ENCODE measurements at regions not wholly inside any gene's neighbourhood (a gene's known extent, or its start where the extent isn't known, plus 50 kb on each side); places are given as distances from the start of the nearest gene placed in this dataset.

DNA sequence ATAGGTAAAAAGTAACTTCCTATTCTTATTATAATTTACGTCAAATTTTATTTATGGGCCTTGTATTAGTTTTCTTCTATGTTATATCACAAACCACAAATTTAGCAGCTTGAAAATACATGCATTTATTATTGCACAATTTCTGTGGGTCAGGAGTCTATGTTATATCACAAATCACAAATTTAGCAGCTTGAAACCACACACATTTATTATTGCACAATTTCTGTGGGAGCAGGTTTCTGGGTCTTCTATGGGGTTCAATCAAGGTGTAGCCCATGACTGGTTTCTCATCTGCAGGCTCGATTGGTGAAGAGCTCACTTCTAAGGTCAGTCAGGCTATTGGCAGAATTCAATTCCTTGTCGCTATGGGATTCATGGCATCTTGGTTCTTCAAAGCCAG, 332.7 kb upstream of the HAND2 start:
- TF ChIP-seq, protein P1, sequence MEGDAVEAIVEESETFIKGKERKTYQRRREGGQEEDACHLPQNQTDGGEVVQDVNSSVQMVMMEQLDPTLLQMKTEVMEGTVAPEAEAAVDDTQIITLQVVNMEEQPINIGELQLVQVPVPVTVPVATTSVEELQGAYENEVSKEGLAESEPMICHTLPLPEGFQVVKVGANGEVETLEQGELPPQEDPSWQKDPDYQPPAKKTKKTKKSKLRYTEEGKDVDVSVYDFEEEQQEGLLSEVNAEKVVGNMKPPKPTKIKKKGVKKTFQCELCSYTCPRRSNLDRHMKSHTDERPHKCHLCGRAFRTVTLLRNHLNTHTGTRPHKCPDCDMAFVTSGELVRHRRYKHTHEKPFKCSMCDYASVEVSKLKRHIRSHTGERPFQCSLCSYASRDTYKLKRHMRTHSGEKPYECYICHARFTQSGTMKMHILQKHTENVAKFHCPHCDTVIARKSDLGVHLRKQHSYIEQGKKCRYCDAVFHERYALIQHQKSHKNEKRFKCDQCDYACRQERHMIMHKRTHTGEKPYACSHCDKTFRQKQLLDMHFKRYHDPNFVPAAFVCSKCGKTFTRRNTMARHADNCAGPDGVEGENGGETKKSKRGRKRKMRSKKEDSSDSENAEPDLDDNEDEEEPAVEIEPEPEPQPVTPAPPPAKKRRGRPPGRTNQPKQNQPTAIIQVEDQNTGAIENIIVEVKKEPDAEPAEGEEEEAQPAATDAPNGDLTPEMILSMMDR (IDR thresholded peaks at IDR 0.05; ENCODE audit: borderline replicate concordance, insufficient read depth, low read depth, low read length) = no peak
- no peak overlapping the region for H3K4me3 ChIP-seq (ENCODE audit: low read depth, low read length)

DNA sequence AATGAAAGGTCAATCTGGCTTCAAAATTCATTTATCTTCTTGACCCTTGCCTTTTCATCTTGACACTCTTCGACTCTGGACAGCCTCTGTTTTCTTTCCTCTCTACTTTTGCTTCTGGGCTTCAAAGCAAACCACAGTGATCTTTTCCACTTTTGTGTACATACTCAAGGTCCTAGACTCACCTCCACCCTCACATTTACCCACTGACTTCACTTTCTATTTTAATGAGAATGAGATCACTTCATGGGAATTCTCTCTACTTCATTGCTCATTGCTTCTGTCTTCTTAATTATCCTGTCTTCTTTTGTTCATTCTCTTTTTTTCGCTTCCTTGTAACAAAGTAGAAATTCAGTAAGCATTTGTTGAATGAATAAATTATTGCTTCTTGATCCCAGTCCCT, 330.1 kb upstream of the HAND2 start:
- TF ChIP-seq, protein P1 (IDR thresholded peaks at IDR 0.05; ENCODE audit: borderline replicate concordance, insufficient read depth, low read depth, low read length) = no peak
- no peak overlapping the region for H3K4me3 ChIP-seq (ENCODE audit: low read depth, low read length)

DNA sequence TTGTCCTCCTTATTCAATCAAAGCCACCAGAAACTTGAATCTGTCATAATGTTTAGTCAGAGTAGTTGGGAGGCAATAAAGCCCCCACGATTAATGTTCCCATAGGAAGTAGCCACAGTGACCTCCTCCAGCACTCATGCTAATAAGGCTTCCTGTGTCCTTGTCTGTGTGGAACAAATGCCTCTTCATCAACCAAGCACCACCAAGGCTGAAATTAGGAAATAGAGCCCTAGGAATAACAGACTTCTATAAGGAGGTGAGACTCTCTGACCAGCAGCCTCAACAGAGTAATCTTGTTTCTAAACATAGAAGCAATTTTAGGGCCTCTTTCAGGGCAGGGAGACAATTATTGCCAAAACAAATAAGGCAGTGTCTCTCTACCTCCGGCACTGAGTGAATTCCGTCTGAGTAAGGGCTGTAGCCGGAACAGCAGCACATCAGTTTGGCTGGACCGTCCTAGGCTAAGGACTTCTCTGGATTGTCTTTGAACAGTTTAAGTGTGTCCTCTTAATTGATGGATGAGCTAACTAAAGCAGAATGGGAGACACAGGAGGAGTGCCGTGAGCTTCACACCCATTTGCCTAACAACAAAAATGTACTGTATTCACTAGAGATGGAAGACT, 329.2 kb upstream of the HAND2 start:
- H3K4me3 ChIP-seq (ENCODE audit: low read depth, low read length) = no peak overlapping the region
- TF ChIP-seq, protein P1 (IDR thresholded peaks at IDR 0.05; ENCODE audit: borderline replicate concordance, insufficient read depth, low read depth, low read length) = no peak

DNA sequence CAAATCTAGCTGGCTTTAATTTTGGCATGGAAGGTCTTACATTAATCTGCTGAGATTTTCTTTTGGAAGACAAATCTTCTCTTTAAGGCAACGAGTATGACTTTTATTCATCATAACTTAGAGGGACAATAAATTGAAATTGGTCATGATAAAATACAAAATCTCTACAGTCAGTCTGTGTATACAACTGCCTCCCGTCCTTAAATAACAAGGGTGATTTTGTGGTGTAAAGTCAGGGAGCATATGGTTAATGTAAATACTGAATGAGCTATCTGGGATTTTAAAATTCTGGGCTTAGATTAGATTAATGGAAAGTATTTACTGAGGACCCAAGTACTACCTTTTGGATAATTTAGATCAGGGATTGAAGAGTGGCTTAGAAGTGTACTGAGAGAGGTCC, 328.4 kb upstream of the HAND2 start:
- TF ChIP-seq, protein P1 (IDR thresholded peaks at IDR 0.05; ENCODE audit: borderline replicate concordance, insufficient read depth, low read depth, low read length) = no peak
- H3K4me3 ChIP-seq (ENCODE audit: low read depth, low read length) = no peak overlapping the region

DNA sequence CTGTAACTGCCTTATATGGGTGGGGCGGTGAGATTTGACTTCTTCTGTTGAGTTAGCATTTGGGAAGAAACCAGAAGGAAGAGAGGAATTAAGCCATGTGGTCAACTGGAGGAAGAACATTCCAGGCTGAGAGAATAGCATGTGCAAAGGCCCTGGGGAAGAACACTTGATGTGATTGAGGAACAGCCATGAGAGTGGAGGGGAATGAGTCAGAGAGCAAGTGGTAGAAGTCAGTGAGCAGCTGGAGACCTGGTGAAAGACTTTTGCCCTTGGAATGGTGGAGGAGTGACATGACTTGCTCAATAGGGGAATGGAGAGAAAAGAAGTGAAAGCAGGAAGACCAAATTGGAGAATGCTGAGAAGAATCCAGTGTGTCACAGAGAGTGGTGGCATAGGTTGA, 327.8 kb upstream of the HAND2 start:
- TF ChIP-seq, protein P1 (IDR thresholded peaks at IDR 0.05; ENCODE audit: borderline replicate concordance, insufficient read depth, low read depth, low read length) = no peak
- H3K4me3 ChIP-seq (ENCODE audit: low read depth, low read length) = no peak overlapping the region

DNA sequence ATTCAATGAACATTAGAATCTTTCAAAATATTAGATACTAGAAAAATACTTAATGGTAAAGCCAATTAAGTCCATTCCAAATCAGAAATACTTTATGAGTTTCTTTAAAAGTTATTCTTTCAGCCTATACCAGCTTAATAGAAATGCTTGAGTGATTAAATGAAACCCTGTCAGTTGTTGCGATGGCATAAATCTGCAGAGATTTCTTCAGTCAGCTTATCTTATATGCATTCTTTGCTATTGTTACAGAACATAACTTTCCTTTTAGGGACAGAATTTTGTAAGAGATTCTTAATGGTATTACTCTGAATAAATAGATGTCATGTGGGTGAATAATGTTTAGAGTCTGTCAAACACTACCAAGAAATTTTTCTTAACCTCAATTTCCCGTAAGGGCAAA, 325.0 kb upstream of the HAND2 start:
- no peak overlapping the region for H3K4me3 ChIP-seq (ENCODE audit: low read depth, low read length)
- TF ChIP-seq, protein P1 (IDR thresholded peaks at IDR 0.05; ENCODE audit: borderline replicate concordance, insufficient read depth, low read depth, low read length) = no peak

DNA sequence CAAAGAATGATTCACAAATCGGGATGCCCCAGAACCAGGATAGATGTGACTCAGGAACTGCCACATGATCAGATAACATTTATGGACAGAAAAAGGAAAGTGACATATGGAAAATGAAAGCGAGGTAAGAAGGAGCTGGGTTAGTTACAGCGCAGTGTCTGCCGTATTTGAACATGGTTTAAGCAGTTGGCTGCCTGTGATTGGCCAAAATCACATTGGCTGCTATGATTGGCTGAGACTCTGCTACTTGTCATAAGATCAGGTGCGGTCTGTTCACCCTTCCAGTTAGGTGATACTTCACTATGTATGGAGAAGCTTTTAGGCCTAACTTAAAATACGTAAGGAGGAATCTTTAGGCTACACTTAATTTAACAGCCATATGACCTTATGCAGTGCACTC, 322.7 kb upstream of the HAND2 start:
- TF ChIP-seq, protein P1 (IDR thresholded peaks at IDR 0.05; ENCODE audit: borderline replicate concordance, insufficient read depth, low read depth, low read length) = no peak

More for the DNA sequence above, 322.7 kb upstream of the HAND2 start:
- H3K4me3 ChIP-seq (ENCODE audit: low read depth, low read length) = no peak overlapping the region
